CD14-positive monocyte (primary cell): ENCODE measurements at regions not wholly inside any gene's neighbourhood (a gene's known extent, or its start where the extent isn't known, plus 50 kb on each side); places are given as distances from the start of the nearest gene placed in this dataset.

Source experiments
- DNase-seq, 3 donors: peaks; one replicate each; pipeline ENCODE4 v3.0.0-alpha.2; 2011 to 2022
- H2AFZ ChIP-seq: 2 replicates; pipeline ENCODE4 v1.6.0; 2012; ENCODE audit warnings: mild to moderate bottlenecking, low read depth, low read length, inconsistent platforms; ENCODE audit not compliant: insufficient read depth, poor library complexity, severe bottlenecking
- H3K27ac ChIP-seq, 2 donors: 1 replicate in 1 of 2; 2 replicates in 1 of 2; pipeline ENCODE4 v1.5.1; 2012 to 2013; ENCODE audit warnings: low read length in 2 of 2, control low read depth in 1 of 2, inconsistent platforms in 1 of 2, low read depth in 1 of 2, mild to moderate bottlenecking in 1 of 2
- H3K27me3 ChIP-seq, 2 donors: one replicate each; pipeline versions ENCODE4 v1.6.0 to v1.6.1; 2011 to 2013; ENCODE audit warnings: low read length in 2 of 2; ENCODE audit not compliant: control insufficient read depth in 2 of 2, insufficient read depth in 2 of 2
- H3K36me3 ChIP-seq, 2 donors: replicated peaks in 1 of 2; 1 replicate in 1 of 2; 2 replicates in 1 of 2; pipeline versions ENCODE4 v1.5.1 to v1.6.1; 2012 to 2013; ENCODE audit warnings: low read length in 2 of 2, control low read depth in 1 of 2, inconsistent platforms in 1 of 2, mild to moderate bottlenecking in 1 of 2; ENCODE audit not compliant: insufficient read depth in 2 of 2, control insufficient read depth in 1 of 2
- H3K4me1 ChIP-seq, 2 donors: 1 replicate in 1 of 2; 2 replicates in 1 of 2; pipeline versions ENCODE4 v1.5.1 to v1.6.1; 2012 to 2013; ENCODE audit warnings: low read length in 2 of 2, control low read depth in 1 of 2, inconsistent platforms in 1 of 2, mild to moderate bottlenecking in 1 of 2, moderate library complexity in 1 of 2; ENCODE audit not compliant: insufficient read depth in 2 of 2, control insufficient read depth in 1 of 2
- H3K4me2 ChIP-seq: replicated peaks from 2 replicates; pipeline ENCODE3; 2012; ENCODE audit warnings: low read length, moderate library complexity, mild to moderate bottlenecking; ENCODE audit not compliant: poor library complexity, severe bottlenecking; ENCODE audit errors: extremely low read depth
- H3K4me3 ChIP-seq, 3 experiments: fragments of 200-600 bp in 1 of 3; sonication (generic) in 1 of 3; replicated peaks in 1 of 3; 1 replicate in 2 of 3; 2 replicates in 1 of 3; pipeline ENCODE4 v1.5.1; 2011 to 2013; ENCODE audit warnings: low read length in 3 of 3, mild to moderate bottlenecking in 3 of 3, control low read depth in 2 of 3, low read depth in 2 of 3, inconsistent platforms in 1 of 3, moderate library complexity in 1 of 3
- H3K79me2 ChIP-seq: 2 replicates; pipeline ENCODE4 v1.6.0; 2012; ENCODE audit warnings: mild to moderate bottlenecking, control low read depth, inconsistent platforms, low read length, moderate library complexity; ENCODE audit not compliant: insufficient read depth
- H3K9ac ChIP-seq: 2 replicates; pipeline ENCODE4 v1.6.0; 2017; ENCODE audit warnings: low read length, mild to moderate bottlenecking; ENCODE audit not compliant: insufficient read depth, poor library complexity, severe bottlenecking
- H3K9me3 ChIP-seq, 2 donors: replicated peaks in 1 of 2; 1 replicate in 1 of 2; 2 replicates in 1 of 2; pipeline versions ENCODE4 v1.5.1 to v1.6.1; 2012 to 2013; ENCODE audit warnings: low read length in 2 of 2, control low read depth in 1 of 2; ENCODE audit not compliant: control insufficient read depth in 1 of 2, insufficient read depth in 1 of 2
- H4K20me1 ChIP-seq: 2 replicates; pipeline ENCODE4 v1.6.0; 2012; ENCODE audit warnings: mild to moderate bottlenecking, low read length, control low read depth, moderate library complexity; ENCODE audit not compliant: insufficient read depth
- H3K27ac Mint-ChIP-seq, 7 donors: one replicate each; pipeline ENCODE4 v1.8.0; 2020; ENCODE audit warnings: mild to moderate bottlenecking in 7 of 7, mixed read lengths in 7 of 7, moderate library complexity in 6 of 7, inconsistent platforms in 2 of 7
- H3K27me3 Mint-ChIP-seq, 3 donors: one replicate each; pipeline ENCODE4 v1.8.0; 2021 to 2022; ENCODE audit warnings: low read depth in 3 of 3, mild to moderate bottlenecking in 3 of 3, mixed read lengths in 3 of 3, moderate library complexity in 3 of 3, inconsistent platforms in 1 of 3
- H3K36me3 Mint-ChIP-seq, 2 donors: one replicate each; pipeline ENCODE4 v1.8.0; 2020; ENCODE audit warnings: mixed read lengths in 2 of 2, inconsistent platforms in 1 of 2, mild to moderate bottlenecking in 1 of 2
- H3K4me1 Mint-ChIP-seq: one replicate; pipeline ENCODE4 v1.8.0; 2020; ENCODE audit warnings: mild to moderate bottlenecking, mixed read lengths
- H3K4me3 Mint-ChIP-seq, 2 donors: one replicate each; pipeline ENCODE4 v1.8.0; 2020; ENCODE audit warnings: mild to moderate bottlenecking in 2 of 2, mixed read lengths in 2 of 2, moderate library complexity in 1 of 2
- H3K9me3 Mint-ChIP-seq, 7 donors: one replicate each; pipeline ENCODE4 v1.8.0; 2020 to 2022; ENCODE audit warnings: mixed read lengths in 7 of 7, mild to moderate bottlenecking in 6 of 7, moderate library complexity in 6 of 7, inconsistent platforms in 2 of 7
- CTCF ChIP-seq: fragments of 200-600 bp; IDR thresholded peaks from one replicate; pipeline ENCODE4 v1.8.0; 2022; ENCODE audit warnings: antibody characterized with exemption, mild to moderate bottlenecking
- WGBS: methylation state at CpG from one replicate; pipeline ENCODE4 v1.1.5; 2013; ENCODE audit warnings: missing lambda C conversion rate; ENCODE audit not compliant: insufficient coverage; 5-methylcytosine and 5-hydroxymethylcytosine counted together
- intact Hi-C, 2 donors: fragments of 100-400 bp; cut with micrococcal nuclease; formaldehyde crosslinking; loops; one replicate each; pipeline versions ENCODE4 v1.15.0 to v1.15.1; 2023

- intact Hi-C loops = no loop called here
These were observed 331.3 kb downstream of the GRXCR1 start for GRCh38 chr4:43223820-43224219.

GRCh38 chr4:43224559-43224958 lies 332.0 kb downstream of the GRXCR1 start:
- Mint-ChIP-seq H3K4me1 (peaks cover 4% of the 10 kb centered on the region), H3K9me3 (peaks cover 0 to 3% (median 0%) of the 10 kb centered on the region in 7 donors), H3K4me3 (peak overlapping the region in 1 of 2 donors; percentile 36), H3K27me3 (no peaks in the 10 kb centered on the region), H3K36me3 (no peaks in the 10 kb centered on the region), H3K27ac (no peak overlapping the region)
- Histone ChIP-seq H2AFZ (no peak overlapping the region), H4K20me1 (no peaks in the 10 kb centered on the region), H3K9ac (no peak overlapping the region), H3K4me1 (no peaks in the 10 kb centered on the region), H3K4me3 (no peak overlapping the region), H3K4me2 (no peak overlapping the region), H3K36me3 (no peaks in the 10 kb centered on the region), H3K27me3 (no peaks in the 10 kb centered on the region), H3K9me3 (peaks cover 0 to 5% of the 10 kb centered on the region in 2 donors), H3K27ac (no peak overlapping the region), H3K79me2 (no peaks in the 10 kb centered on the region)
- TF ChIP-seq CTCF = no peak
- no peak for DNase-seq
- intact Hi-C loops = no loop called here
- WGBS = 0% methylated on average over 1 of the region's 2 CpGs

More at GRCh38 chr4:43223820-43224219, 331.3 kb downstream of the GRXCR1 start:
- no peak overlapping the region for H3K4me3 Mint-ChIP-seq
- H4K20me1 ChIP-seq = no peaks in the 10 kb centered on the region
- no CpG with 5 or more reads among the region's 3 CpGs for WGBS
- no peak overlapping the region for H3K4me3 ChIP-seq
- no peak for TF ChIP-seq CTCF
- peaks cover 0 to 5% of the 10 kb centered on the region in 2 donors for H3K9me3 ChIP-seq
- H3K79me2 ChIP-seq = no peaks in the 10 kb centered on the region
- H3K27me3 ChIP-seq = no peaks in the 10 kb centered on the region
- no peak overlapping the region for H3K27ac ChIP-seq
- no peak overlapping the region for H3K27ac Mint-ChIP-seq
- H3K4me1 ChIP-seq = no peaks in the 10 kb centered on the region
- H3K36me3 Mint-ChIP-seq = no peaks in the 10 kb centered on the region
- DNase-seq = no peak
- H3K27me3 Mint-ChIP-seq = no peaks in the 10 kb centered on the region
- H3K36me3 ChIP-seq = no peaks in the 10 kb centered on the region
- H3K9ac ChIP-seq = no peak overlapping the region
- H2AFZ ChIP-seq = no peak overlapping the region
- peaks cover 0 to 3% (median 0%) of the 10 kb centered on the region in 7 donors for H3K9me3 Mint-ChIP-seq
- H3K4me2 ChIP-seq = no peak overlapping the region
- peaks cover 4% of the 10 kb centered on the region for H3K4me1 Mint-ChIP-seq
